ENCODE measurements at regions not wholly inside any gene's neighbourhood (a gene's known extent, or its start where the extent isn't known, plus 50 kb on each side); places are given as distances from the start of the nearest gene placed in this dataset.

DNA sequence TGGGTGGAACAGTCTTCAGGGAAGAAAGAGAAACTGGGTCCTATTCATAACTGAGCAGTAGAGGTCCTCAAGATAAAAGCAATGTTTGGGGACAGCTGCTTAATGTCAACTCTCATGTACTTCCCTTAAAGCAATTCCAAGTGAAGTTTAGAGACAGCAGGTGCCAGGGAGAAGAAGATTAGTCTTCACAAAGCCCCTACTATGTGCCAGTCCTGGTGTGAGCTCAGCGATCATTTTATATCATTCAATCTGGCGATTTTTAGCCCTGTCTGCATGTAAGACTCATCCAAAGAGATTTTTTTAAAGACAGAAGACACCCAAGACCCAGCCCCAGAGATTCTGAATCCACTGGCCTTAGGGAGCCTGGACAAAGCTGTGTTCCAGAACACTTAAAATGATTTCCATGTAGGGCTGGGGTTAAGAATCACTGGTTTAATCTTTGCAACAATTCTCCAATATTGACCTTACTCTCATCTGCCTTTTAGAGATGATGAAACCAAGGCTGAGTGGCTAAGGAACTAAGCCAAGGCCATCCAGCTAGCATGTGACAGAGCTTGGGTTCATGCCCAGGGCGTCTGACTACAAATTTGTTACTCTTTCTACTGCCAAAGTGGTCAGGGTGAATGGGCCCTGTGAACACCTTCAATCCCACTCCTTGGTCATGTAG, 404.5 kb upstream of the TBX3 start:
- intact Hi-C loops (cut with micrococcal nuclease): no loop called here
- Mint-ChIP-seq H3K4me1 (ENCODE audit: low read depth) (no peaks in the 10 kb centered on the region), H3K9me3 (peaks cover 7% of the 10 kb centered on the region), H3K27ac (no peak overlapping the region), H3K36me3 (ENCODE audit: low read depth) (no peaks in the 10 kb centered on the region), H3K27me3 (no peaks in the 10 kb centered on the region), H3K4me3 (no peak overlapping the region)
- CTCF ChIA-PET: no interaction called here
- POLR2A ChIA-PET: no interaction called here
- no peak for DNase-seq
- TF ChIP-seq, protein P1, sequence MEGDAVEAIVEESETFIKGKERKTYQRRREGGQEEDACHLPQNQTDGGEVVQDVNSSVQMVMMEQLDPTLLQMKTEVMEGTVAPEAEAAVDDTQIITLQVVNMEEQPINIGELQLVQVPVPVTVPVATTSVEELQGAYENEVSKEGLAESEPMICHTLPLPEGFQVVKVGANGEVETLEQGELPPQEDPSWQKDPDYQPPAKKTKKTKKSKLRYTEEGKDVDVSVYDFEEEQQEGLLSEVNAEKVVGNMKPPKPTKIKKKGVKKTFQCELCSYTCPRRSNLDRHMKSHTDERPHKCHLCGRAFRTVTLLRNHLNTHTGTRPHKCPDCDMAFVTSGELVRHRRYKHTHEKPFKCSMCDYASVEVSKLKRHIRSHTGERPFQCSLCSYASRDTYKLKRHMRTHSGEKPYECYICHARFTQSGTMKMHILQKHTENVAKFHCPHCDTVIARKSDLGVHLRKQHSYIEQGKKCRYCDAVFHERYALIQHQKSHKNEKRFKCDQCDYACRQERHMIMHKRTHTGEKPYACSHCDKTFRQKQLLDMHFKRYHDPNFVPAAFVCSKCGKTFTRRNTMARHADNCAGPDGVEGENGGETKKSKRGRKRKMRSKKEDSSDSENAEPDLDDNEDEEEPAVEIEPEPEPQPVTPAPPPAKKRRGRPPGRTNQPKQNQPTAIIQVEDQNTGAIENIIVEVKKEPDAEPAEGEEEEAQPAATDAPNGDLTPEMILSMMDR (IDR thresholded peaks at IDR 0.05): no peak
- no peak for ATAC-seq

DNA sequence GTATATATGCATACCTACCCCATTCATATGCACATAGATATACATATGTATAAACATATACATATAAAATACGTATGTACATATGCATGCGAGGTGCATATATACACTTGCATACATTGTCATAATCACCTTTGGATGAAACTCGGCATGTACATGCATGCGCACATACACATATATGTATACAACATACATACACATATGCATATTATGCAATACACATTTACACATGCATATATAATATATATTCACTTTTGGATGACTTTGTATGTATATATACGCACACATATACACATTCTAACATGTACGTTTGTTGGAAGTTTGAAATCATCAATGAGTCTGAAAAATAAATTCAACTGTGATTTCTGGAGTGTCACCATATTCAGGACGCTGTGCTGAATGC, 401.6 kb upstream of the TBX3 start:
- no peak overlapping the region for H3K4me3 Mint-ChIP-seq
- DNase-seq (no peak), ATAC-seq (no peak)
- POLR2A ChIA-PET: no interaction called here
- H3K4me1 Mint-ChIP-seq (ENCODE audit: low read depth): no peaks in the 10 kb centered on the region
- CTCF ChIA-PET: no interaction called here
- TF ChIP-seq, protein P1 (IDR thresholded peaks at IDR 0.05): no peak
- no peaks in the 10 kb centered on the region for H3K27me3 Mint-ChIP-seq
- H3K36me3 Mint-ChIP-seq (ENCODE audit: low read depth): no peaks in the 10 kb centered on the region
- H3K9me3 Mint-ChIP-seq: peaks cover 3% of the 10 kb centered on the region
- H3K27ac Mint-ChIP-seq: no peak overlapping the region
- intact Hi-C loops (cut with micrococcal nuclease): no loop called here

DNA sequence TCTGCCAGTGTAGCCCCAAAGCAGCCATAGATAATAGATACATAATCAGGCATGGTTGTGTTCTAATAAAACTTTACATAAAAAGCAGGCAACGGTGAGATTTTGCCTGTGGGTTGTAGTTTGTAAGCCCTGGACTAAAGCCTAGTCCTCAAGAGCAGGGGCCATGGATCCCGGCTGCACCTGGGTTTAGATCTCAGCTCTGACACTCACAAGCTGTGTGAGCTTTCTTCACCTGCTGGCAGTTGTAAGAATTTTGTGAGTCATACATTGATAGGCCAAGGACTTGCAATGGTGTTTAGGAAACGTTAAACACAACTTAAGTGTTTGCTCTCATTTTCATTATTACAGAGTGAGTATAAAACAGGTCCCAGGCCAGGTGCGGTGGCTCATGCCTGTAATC, 395.8 kb upstream of the TBX3 start:
- DNase-seq (no peak), ATAC-seq (no peak)
- Mint-ChIP-seq H3K27ac (no peak overlapping the region), H3K4me1 (ENCODE audit: low read depth) (no peaks in the 10 kb centered on the region), H3K27me3 (no peaks in the 10 kb centered on the region), H3K36me3 (ENCODE audit: low read depth) (no peaks in the 10 kb centered on the region), H3K4me3 (no peak overlapping the region), H3K9me3 (peaks cover 2% of the 10 kb centered on the region)
- TF ChIP-seq, protein P1 (IDR thresholded peaks at IDR 0.05): no peak
- intact Hi-C loops (cut with micrococcal nuclease): no loop called here
- ChIA-PET CTCF (no interaction called here), POLR2A (no interaction called here)

- no peak for DNase-seq
- ATAC-seq: no peak
- Mint-ChIP-seq H3K4me1 (ENCODE audit: low read depth) (no peaks in the 10 kb centered on the region), H3K36me3 (ENCODE audit: low read depth) (no peaks in the 10 kb centered on the region), H3K27me3 (no peaks in the 10 kb centered on the region), H3K9me3 (peaks cover 2% of the 10 kb centered on the region), H3K27ac (no peak overlapping the region), H3K4me3 (no peak overlapping the region)
- POLR2A ChIA-PET: no interaction called here
- CTCF ChIA-PET: no interaction called here
- intact Hi-C loops (cut with micrococcal nuclease): no loop called here
- TF ChIP-seq, protein P1 (IDR thresholded peaks at IDR 0.05): no peak
Measured at GRCh38 chr12:115078990-115079389, 395.0 kb upstream of the TBX3 start.

- CTCF ChIA-PET: no interaction called here
Measured at GRCh38 chr12:115078334-115078733, 394.4 kb upstream of the TBX3 start.

More at GRCh38 chr12:115078334-115078733, 394.4 kb upstream of the TBX3 start:
- intact Hi-C loops (cut with micrococcal nuclease): no loop called here
- POLR2A ChIA-PET: no interaction called here
- no peak for ATAC-seq
- no peaks in the 10 kb centered on the region for H3K4me1 Mint-ChIP-seq (ENCODE audit: low read depth)
- H3K27ac Mint-ChIP-seq: no peak overlapping the region
- TF ChIP-seq, protein P1 (IDR thresholded peaks at IDR 0.05): no peak
- DNase-seq: no peak
- no peak overlapping the region for H3K4me3 Mint-ChIP-seq
- no peaks in the 10 kb centered on the region for H3K36me3 Mint-ChIP-seq (ENCODE audit: low read depth)
- no peaks in the 10 kb centered on the region for H3K27me3 Mint-ChIP-seq
- peaks cover 2% of the 10 kb centered on the region for H3K9me3 Mint-ChIP-seq

Measured in activated CD8-positive, alpha-beta T cell treated with anti-CD3 and anti-CD28 coated beads for 36 hours (primary cell).